ENCODE measurements at regions not wholly inside any gene's neighbourhood (a gene's known extent, or its start where the extent isn't known, plus 50 kb on each side); places are given as distances from the start of the nearest gene placed in this dataset.
"Not testable (repeated sequence)": the region's sequence is repeated elsewhere in the genome, so short reads cannot be mapped to it uniquely, and the experiment has no call there.

- Histone ChIP-seq H3K79me2 (ENCODE audit: control insufficient read depth, insufficient read depth, low read length) (no peaks in the 10 kb centered on the region), H4K20me1 (ENCODE audit: control insufficient read depth, extremely low read depth, insufficient read depth, low read length) (no peaks in the 10 kb centered on the region), H3K27me3 (ENCODE audit: control insufficient read depth, insufficient read depth, low read length) (no peaks in the 10 kb centered on the region), H3K9ac (ENCODE audit: insufficient read depth, low read length) (no peak overlapping the region), H3K9me3 (ENCODE audit: control insufficient read depth, insufficient read depth, low read depth, low read length) (no peaks in the 10 kb centered on the region), H3K4me2 (ENCODE audit: extremely low read depth, insufficient read depth, low read length) (no peak overlapping the region), H3K4me3 (replicated peaks in 1 of 4; ENCODE audit: control extremely low read depth in 1 of 4, insufficient read depth in 1 of 4, low read depth in 3 of 4, low read length in 4 of 4) (no peak overlapping the region), H3K4me1 (ENCODE audit: control insufficient read depth, extremely low read depth, insufficient read depth, low read length) (no peaks in the 10 kb centered on the region), H3K36me3 (ENCODE audit: control insufficient read depth, insufficient read depth, low read length) (no peaks in the 10 kb centered on the region), H2AFZ (ENCODE audit: low read length) (no peak overlapping the region), H3K27ac (ENCODE audit: insufficient read depth, low read length) (no peak overlapping the region)
- no peak for DNase-seq (ENCODE audit: low read depth in 2 of 2)
- TF ChIP-seq EZH2 (IDR thresholded peaks at IDR 0.05; ENCODE audit: low read length, missing control alignments): no peak
Measured at GRCh38 chr6:86412057-86412456, 525.3 kb upstream of the HTR1E start.

DNA sequence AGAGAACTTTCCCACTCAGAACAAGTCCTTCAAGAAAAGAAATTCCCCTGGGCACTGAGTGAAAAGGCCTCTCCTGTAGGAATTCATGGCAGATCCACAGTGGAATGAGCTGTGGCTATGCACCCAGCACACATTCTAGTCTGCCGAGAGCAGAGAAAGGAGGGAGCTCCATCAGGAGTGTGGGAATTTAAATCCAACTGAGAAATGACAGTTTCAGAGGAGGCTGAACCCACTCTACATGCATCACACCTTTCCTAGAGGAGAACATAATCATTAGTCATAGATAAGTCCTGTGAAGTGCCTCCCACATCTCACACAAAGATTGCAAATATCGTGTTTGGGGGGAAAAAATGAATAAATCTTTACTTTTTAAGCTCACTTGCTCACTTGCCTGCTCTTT lies 530.2 kb upstream of the HTR1E start:
- TF ChIP-seq, protein P1, sequence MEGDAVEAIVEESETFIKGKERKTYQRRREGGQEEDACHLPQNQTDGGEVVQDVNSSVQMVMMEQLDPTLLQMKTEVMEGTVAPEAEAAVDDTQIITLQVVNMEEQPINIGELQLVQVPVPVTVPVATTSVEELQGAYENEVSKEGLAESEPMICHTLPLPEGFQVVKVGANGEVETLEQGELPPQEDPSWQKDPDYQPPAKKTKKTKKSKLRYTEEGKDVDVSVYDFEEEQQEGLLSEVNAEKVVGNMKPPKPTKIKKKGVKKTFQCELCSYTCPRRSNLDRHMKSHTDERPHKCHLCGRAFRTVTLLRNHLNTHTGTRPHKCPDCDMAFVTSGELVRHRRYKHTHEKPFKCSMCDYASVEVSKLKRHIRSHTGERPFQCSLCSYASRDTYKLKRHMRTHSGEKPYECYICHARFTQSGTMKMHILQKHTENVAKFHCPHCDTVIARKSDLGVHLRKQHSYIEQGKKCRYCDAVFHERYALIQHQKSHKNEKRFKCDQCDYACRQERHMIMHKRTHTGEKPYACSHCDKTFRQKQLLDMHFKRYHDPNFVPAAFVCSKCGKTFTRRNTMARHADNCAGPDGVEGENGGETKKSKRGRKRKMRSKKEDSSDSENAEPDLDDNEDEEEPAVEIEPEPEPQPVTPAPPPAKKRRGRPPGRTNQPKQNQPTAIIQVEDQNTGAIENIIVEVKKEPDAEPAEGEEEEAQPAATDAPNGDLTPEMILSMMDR (conservative IDR thresholded peaks at IDR 0.05 in 1 of 2, IDR thresholded peaks at IDR 0.05 in 1 of 2; ENCODE audit: low read depth in 1 of 2, low read length in 2 of 2): no peak
- TF ChIP-seq EZH2 (IDR thresholded peaks at IDR 0.05; ENCODE audit: low read length, missing control alignments): no peak
- Histone ChIP-seq H3K27ac (ENCODE audit: insufficient read depth, low read length) (no peak overlapping the region), H2AFZ (ENCODE audit: low read length) (no peak overlapping the region), H4K20me1 (ENCODE audit: control insufficient read depth, extremely low read depth, insufficient read depth, low read length) (no peaks in the 10 kb centered on the region), H3K36me3 (ENCODE audit: control insufficient read depth, insufficient read depth, low read length) (no peaks in the 10 kb centered on the region), H3K4me1 (ENCODE audit: control insufficient read depth, extremely low read depth, insufficient read depth, low read length) (no peaks in the 10 kb centered on the region), H3K4me3 (replicated peaks in 1 of 4; ENCODE audit: control extremely low read depth in 1 of 4, insufficient read depth in 1 of 4, low read depth in 3 of 4, low read length in 4 of 4) (no peak overlapping the region), H3K79me2 (ENCODE audit: control insufficient read depth, insufficient read depth, low read length) (no peaks in the 10 kb centered on the region), H3K9me3 (ENCODE audit: control insufficient read depth, insufficient read depth, low read depth, low read length) (no peaks in the 10 kb centered on the region), H3K27me3 (ENCODE audit: control insufficient read depth, insufficient read depth, low read length) (no peaks in the 10 kb centered on the region), H3K9ac (ENCODE audit: insufficient read depth, low read length) (no peak overlapping the region), H3K4me2 (ENCODE audit: extremely low read depth, insufficient read depth, low read length) (no peak overlapping the region)
- DNase-seq (ENCODE audit: low read depth in 2 of 2): no peak

DNA sequence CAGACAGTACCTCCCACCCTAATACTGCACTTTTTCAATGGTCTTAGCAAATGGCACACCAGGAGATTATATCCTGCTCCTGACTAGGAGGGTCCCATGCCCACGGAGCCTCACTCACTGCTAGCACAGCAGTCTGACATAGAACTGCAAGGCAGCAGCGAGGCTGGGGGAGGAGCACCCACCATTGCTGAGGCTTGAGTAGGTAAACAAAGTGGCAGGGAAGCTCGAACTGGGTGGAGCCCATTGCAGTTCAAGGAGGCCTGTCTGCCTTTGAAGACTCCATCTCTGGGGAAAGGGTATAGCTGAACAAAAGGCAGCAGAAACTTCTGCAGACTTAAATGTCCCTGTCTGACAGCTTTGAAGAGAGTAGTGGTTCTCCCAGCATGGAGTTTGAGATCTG lies 544.5 kb upstream of the HTR1E start:
- H3K79me2 ChIP-seq (ENCODE audit: control insufficient read depth, insufficient read depth, low read length); H3K36me3 ChIP-seq (ENCODE audit: control insufficient read depth, insufficient read depth, low read length); H3K4me2 ChIP-seq (ENCODE audit: extremely low read depth, insufficient read depth, low read length); H3K4me3 ChIP-seq (replicated peaks in 1 of 4; ENCODE audit: control extremely low read depth in 1 of 4, insufficient read depth in 1 of 4, low read depth in 3 of 4, low read length in 4 of 4); H2AFZ ChIP-seq (ENCODE audit: low read length); H3K27me3 ChIP-seq (ENCODE audit: control insufficient read depth, insufficient read depth, low read length); H3K9ac ChIP-seq (ENCODE audit: insufficient read depth, low read length); DNase-seq (ENCODE audit: low read depth in 2 of 2); H4K20me1 ChIP-seq (ENCODE audit: control insufficient read depth, extremely low read depth, insufficient read depth, low read length); H3K27ac ChIP-seq (ENCODE audit: insufficient read depth, low read length); H3K9me3 ChIP-seq (ENCODE audit: control insufficient read depth, insufficient read depth, low read depth, low read length); H3K4me1 ChIP-seq (ENCODE audit: control insufficient read depth, extremely low read depth, insufficient read depth, low read length): not testable (repeated sequence)

GRCh38 chr6:86380571-86381125 lies 556.7 kb upstream of the HTR1E start:
- Histone ChIP-seq H3K79me2 (ENCODE audit: control insufficient read depth, insufficient read depth, low read length) (no peaks in the 10 kb centered on the region), H3K4me3 (replicated peaks in 1 of 4; ENCODE audit: control extremely low read depth in 1 of 4, insufficient read depth in 1 of 4, low read depth in 3 of 4, low read length in 4 of 4) (no peak overlapping the region), H3K9me3 (ENCODE audit: control insufficient read depth, insufficient read depth, low read depth, low read length) (no peaks in the 10 kb centered on the region), H3K4me2 (ENCODE audit: extremely low read depth, insufficient read depth, low read length) (no peak overlapping the region), H3K36me3 (ENCODE audit: control insufficient read depth, insufficient read depth, low read length) (no peaks in the 10 kb centered on the region), H3K27me3 (ENCODE audit: control insufficient read depth, insufficient read depth, low read length) (no peaks in the 10 kb centered on the region), H2AFZ (ENCODE audit: low read length) (no peak overlapping the region), H3K27ac (ENCODE audit: insufficient read depth, low read length) (no peak overlapping the region), H3K9ac (ENCODE audit: insufficient read depth, low read length) (no peak overlapping the region), H4K20me1 (ENCODE audit: control insufficient read depth, extremely low read depth, insufficient read depth, low read length) (no peaks in the 10 kb centered on the region), H3K4me1 (ENCODE audit: control insufficient read depth, extremely low read depth, insufficient read depth, low read length) (no peaks in the 10 kb centered on the region)
- DNase-seq (ENCODE audit: low read depth in 2 of 2): no peak
- TF ChIP-seq, protein P1 (conservative IDR thresholded peaks at IDR 0.05 in 1 of 2, IDR thresholded peaks at IDR 0.05 in 1 of 2; ENCODE audit: low read depth in 1 of 2, low read length in 2 of 2): no peak
- TF ChIP-seq EZH2 (IDR thresholded peaks at IDR 0.05; ENCODE audit: low read length, missing control alignments): no peak

All from fibroblast of lung (primary cell).